Activated CD4-positive, alpha-beta memory T cell treated with anti-CD3 and anti-CD28 coated beads, Interleukin-2, amount 10 ng/mL, durations not matched to agents 7 days and 5 days (primary cell): ENCODE measurements at regions not wholly inside any gene's neighbourhood (a gene's known extent, or its start where the extent isn't known, plus 50 kb on each side); places are given as distances from the start of the nearest gene placed in this dataset.

Experiments used
- CTCF ChIA-PET: fragments of 350-600 bp; sonication (Branson Sonifier 250); formaldehyde crosslinking; loops from one replicate; lab custom pipeline; 2021; ENCODE audit warnings: antibody characterized with exemption, inconsistent platforms; lab: Charles Lee
- POLR2A ChIA-PET: fragments of 350-600 bp; sonication (Branson Sonifier 250); formaldehyde crosslinking; loops from one replicate; lab custom pipeline; 2021; ENCODE audit warnings: antibody characterized with exemption; lab: Charles Lee
- DNase-seq: peaks from one replicate; pipeline ENCODE4 v3.0.0-alpha.2; 2020
- H3K27ac Mint-ChIP-seq: one replicate; pipeline ENCODE4 v1.8.0; 2021; ENCODE audit warnings: mild to moderate bottlenecking, mixed read lengths
- H3K27me3 Mint-ChIP-seq: one replicate; pipeline ENCODE4 v1.8.0; 2021; ENCODE audit warnings: mixed read lengths
- H3K36me3 Mint-ChIP-seq: one replicate; pipeline ENCODE4 v1.8.0; 2021; ENCODE audit warnings: low read depth, mixed read lengths
- H3K4me1 Mint-ChIP-seq: one replicate; pipeline ENCODE4 v1.8.0; 2021; ENCODE audit warnings: mixed read lengths
- H3K4me3 Mint-ChIP-seq: one replicate; pipeline ENCODE4 v1.8.0; 2021; ENCODE audit warnings: mild to moderate bottlenecking, mixed read lengths
- H3K9me3 Mint-ChIP-seq: one replicate; pipeline ENCODE4 v1.8.0; 2021; ENCODE audit warnings: mixed read lengths

GRCh38 chr13:59356607-59357006 is 807.1 kb downstream of the DIAPH3 start:
- CTCF ChIA-PET, result no interaction called here
- no peaks in the 10 kb centered on the region for H3K36me3 Mint-ChIP-seq

GRCh38 chr13:59358014-59358413 is 805.7 kb downstream of the DIAPH3 start:
- H3K9me3 Mint-ChIP-seq, result no peaks in the 10 kb centered on the region
- H3K4me1 Mint-ChIP-seq, result no peaks in the 10 kb centered on the region
- H3K27ac Mint-ChIP-seq, result no peak overlapping the region
- ChIA-PET POLR2A (no interaction called here), CTCF (no interaction called here)
- H3K27me3 Mint-ChIP-seq, result no peaks in the 10 kb centered on the region
- DNase-seq, result no peak
- H3K36me3 Mint-ChIP-seq, result no peaks in the 10 kb centered on the region
- H3K4me3 Mint-ChIP-seq, result no peak overlapping the region

More at GRCh38 chr13:59356607-59357006, 807.1 kb downstream of the DIAPH3 start:
- no peaks in the 10 kb centered on the region for H3K9me3 Mint-ChIP-seq
- H3K4me1 Mint-ChIP-seq, result no peaks in the 10 kb centered on the region
- no peaks in the 10 kb centered on the region for H3K27me3 Mint-ChIP-seq
- H3K27ac Mint-ChIP-seq, result no peak overlapping the region
- H3K4me3 Mint-ChIP-seq, result no peak overlapping the region
- DNase-seq, result no peak
- POLR2A ChIA-PET, result no interaction called here

GRCh38 chr13:59360108-59360507 is 803.6 kb downstream of the DIAPH3 start:
- H3K9me3 Mint-ChIP-seq, result no peaks in the 10 kb centered on the region
- DNase-seq, result no peak
- no peak overlapping the region for H3K27ac Mint-ChIP-seq
- no peaks in the 10 kb centered on the region for H3K4me1 Mint-ChIP-seq
- CTCF ChIA-PET, result no interaction called here
- POLR2A ChIA-PET, result interaction anchor here (0.9 kb wide), 1 partner anchor 18 kb away, joined by 3 read pairs; no protein-coding TSS in a partner anchor
- H3K4me3 Mint-ChIP-seq, result no peak overlapping the region
- no peaks in the 10 kb centered on the region for H3K27me3 Mint-ChIP-seq
- H3K36me3 Mint-ChIP-seq, result no peaks in the 10 kb centered on the region

- ChIA-PET POLR2A (no interaction called here), CTCF (no interaction called here)
- DNase-seq, result no peak
- Mint-ChIP-seq H3K4me1 (no peaks in the 10 kb centered on the region), H3K4me3 (no peak overlapping the region), H3K27ac (no peak overlapping the region), H3K36me3 (no peaks in the 10 kb centered on the region), H3K27me3 (no peaks in the 10 kb centered on the region), H3K9me3 (no peaks in the 10 kb centered on the region)
Observed at GRCh38 chr13:59360916-59361315, 802.8 kb downstream of the DIAPH3 start.

- no peaks in the 10 kb centered on the region for H3K4me1 Mint-ChIP-seq
- H3K27me3 Mint-ChIP-seq, result no peaks in the 10 kb centered on the region
- H3K9me3 Mint-ChIP-seq, result no peaks in the 10 kb centered on the region
- no peak for DNase-seq
- H3K27ac Mint-ChIP-seq, result no peak overlapping the region
- H3K36me3 Mint-ChIP-seq, result no peaks in the 10 kb centered on the region
- ChIA-PET POLR2A (no interaction called here), CTCF (no interaction called here)
- no peak overlapping the region for H3K4me3 Mint-ChIP-seq
Observed at GRCh38 chr13:59363313-59363712, 800.4 kb downstream of the DIAPH3 start.

GRCh38 chr13:59363947-59364346 is 799.8 kb downstream of the DIAPH3 start:
- CTCF ChIA-PET, result no interaction called here
- no peak overlapping the region for H3K4me3 Mint-ChIP-seq
- POLR2A ChIA-PET, result no interaction called here
- DNase-seq, result no peak
- no peaks in the 10 kb centered on the region for H3K36me3 Mint-ChIP-seq
- no peaks in the 10 kb centered on the region for H3K9me3 Mint-ChIP-seq
- H3K4me1 Mint-ChIP-seq, result no peaks in the 10 kb centered on the region
- H3K27me3 Mint-ChIP-seq, result no peaks in the 10 kb centered on the region
- no peak overlapping the region for H3K27ac Mint-ChIP-seq

- H3K27me3 Mint-ChIP-seq, result no peaks in the 10 kb centered on the region
- H3K36me3 Mint-ChIP-seq, result no peaks in the 10 kb centered on the region
- ChIA-PET POLR2A (no interaction called here), CTCF (no interaction called here)
- DNase-seq, result no peak
- H3K27ac Mint-ChIP-seq, result no peak overlapping the region
- no peaks in the 10 kb centered on the region for H3K9me3 Mint-ChIP-seq
- H3K4me3 Mint-ChIP-seq, result no peak overlapping the region
- no peaks in the 10 kb centered on the region for H3K4me1 Mint-ChIP-seq
Observed at GRCh38 chr13:59364641-59365085, 799.1 kb downstream of the DIAPH3 start.

- Mint-ChIP-seq H3K4me1 (no peaks in the 10 kb centered on the region), H3K27ac (no peak overlapping the region), H3K27me3 (no peaks in the 10 kb centered on the region), H3K36me3 (no peaks in the 10 kb centered on the region), H3K9me3 (no peaks in the 10 kb centered on the region), H3K4me3 (no peak overlapping the region)
- no peak for DNase-seq
- CTCF ChIA-PET, result no interaction called here
- POLR2A ChIA-PET, result no interaction called here
Observed at GRCh38 chr13:59367467-59367866, 796.3 kb downstream of the DIAPH3 start.

- ChIA-PET POLR2A (no interaction called here), CTCF (no interaction called here)
- no peak overlapping the region for H3K27ac Mint-ChIP-seq
- no peaks in the 10 kb centered on the region for H3K36me3 Mint-ChIP-seq
- H3K27me3 Mint-ChIP-seq, result no peaks in the 10 kb centered on the region
- H3K9me3 Mint-ChIP-seq, result no peaks in the 10 kb centered on the region
- no peak overlapping the region for H3K4me3 Mint-ChIP-seq
- DNase-seq, result no peak
- no peaks in the 10 kb centered on the region for H3K4me1 Mint-ChIP-seq
Observed at GRCh38 chr13:59367904-59368303, 795.8 kb downstream of the DIAPH3 start.

- Mint-ChIP-seq H3K36me3 (no peaks in the 10 kb centered on the region), H3K9me3 (no peaks in the 10 kb centered on the region), H3K27me3 (no peaks in the 10 kb centered on the region), H3K4me3 (no peak overlapping the region), H3K4me1 (no peaks in the 10 kb centered on the region), H3K27ac (no peak overlapping the region)
- CTCF ChIA-PET, result no interaction called here
- POLR2A ChIA-PET, result no interaction called here
- DNase-seq, result no peak
Observed at GRCh38 chr13:59368693-59369092, 795.0 kb downstream of the DIAPH3 start.

- no peaks in the 10 kb centered on the region for H3K4me1 Mint-ChIP-seq
- H3K4me3 Mint-ChIP-seq, result no peak overlapping the region
- DNase-seq, result no peak
- H3K27ac Mint-ChIP-seq, result no peak overlapping the region
- H3K9me3 Mint-ChIP-seq, result no peaks in the 10 kb centered on the region
- no peaks in the 10 kb centered on the region for H3K27me3 Mint-ChIP-seq
- ChIA-PET CTCF (no interaction called here), POLR2A (no interaction called here)
- H3K36me3 Mint-ChIP-seq, result no peaks in the 10 kb centered on the region
Observed at GRCh38 chr13:59371229-59371628, 792.5 kb downstream of the DIAPH3 start.

- ChIA-PET POLR2A (no interaction called here), CTCF (interaction anchor here (1.3 kb wide), 1 partner anchor 19 kb away, joined by 3 read pairs; no protein-coding TSS in a partner anchor)
- no peak for DNase-seq
- H3K36me3 Mint-ChIP-seq, result no peaks in the 10 kb centered on the region
- H3K4me1 Mint-ChIP-seq, result no peaks in the 10 kb centered on the region
- H3K27ac Mint-ChIP-seq, result no peak overlapping the region
- no peaks in the 10 kb centered on the region for H3K27me3 Mint-ChIP-seq
- peaks cover 3% of the 10 kb centered on the region for H3K9me3 Mint-ChIP-seq
- H3K4me3 Mint-ChIP-seq, result no peak overlapping the region
Observed at GRCh38 chr13:59373341-59373740, 790.4 kb downstream of the DIAPH3 start.

- CTCF ChIA-PET, result no interaction called here
- POLR2A ChIA-PET, result no interaction called here
- Mint-ChIP-seq H3K27ac (no peak overlapping the region), H3K4me3 (no peak overlapping the region), H3K27me3 (no peaks in the 10 kb centered on the region), H3K4me1 (no peaks in the 10 kb centered on the region), H3K9me3 (peaks cover 3% of the 10 kb centered on the region), H3K36me3 (no peaks in the 10 kb centered on the region)
- DNase-seq, result no peak
Observed at GRCh38 chr13:59374691-59375090, 789.0 kb downstream of the DIAPH3 start.

GRCh38 chr13:59384154-59384553 is 779.6 kb downstream of the DIAPH3 start:
- POLR2A ChIA-PET, result no interaction called here
- CTCF ChIA-PET, result no interaction called here
- no peak overlapping the region for H3K27ac Mint-ChIP-seq
- H3K36me3 Mint-ChIP-seq, result no peaks in the 10 kb centered on the region
- no peak for DNase-seq
- no peaks in the 10 kb centered on the region for H3K4me1 Mint-ChIP-seq
- H3K4me3 Mint-ChIP-seq, result no peak overlapping the region
- H3K27me3 Mint-ChIP-seq, result peaks cover 24% of the 10 kb centered on the region
- H3K9me3 Mint-ChIP-seq, result no peaks in the 10 kb centered on the region
